DMS114 treated with DMSO at 0.1 percent for 48 hours (cell line): ENCODE measurements at regions not wholly inside any gene's neighbourhood (a gene's known extent, or its start where the extent isn't known, plus 50 kb on each side); places are given as distances from the start of the nearest gene placed in this dataset.

ENCODE experiments used
- DNase-seq: peaks from one replicate; lab custom pipeline; 2025; ENCODE audit not compliant: unreplicated experiment; lab: John Stamatoyannopoulos, UW

DNA sequence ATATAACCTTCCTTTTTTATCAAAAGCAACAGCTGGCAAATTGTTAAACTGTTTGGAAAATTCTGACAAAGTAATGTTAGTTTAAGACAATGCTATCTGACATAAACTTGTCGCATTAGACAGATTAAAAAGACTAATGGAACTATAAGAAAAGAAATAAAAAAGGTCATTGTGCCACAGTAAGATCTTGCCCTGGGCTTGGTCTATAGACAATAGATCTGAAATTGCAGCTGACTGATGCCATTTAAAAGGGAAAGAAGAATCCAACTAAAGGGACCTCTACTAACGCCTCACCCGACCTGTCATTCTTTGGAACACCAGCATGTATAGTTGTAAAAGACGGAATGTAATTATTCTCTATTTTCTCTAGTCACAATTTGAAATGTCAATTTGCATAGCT lies 644.4 kb upstream of the GRAMD2B start:
- no peak for DNase-seq

DNA sequence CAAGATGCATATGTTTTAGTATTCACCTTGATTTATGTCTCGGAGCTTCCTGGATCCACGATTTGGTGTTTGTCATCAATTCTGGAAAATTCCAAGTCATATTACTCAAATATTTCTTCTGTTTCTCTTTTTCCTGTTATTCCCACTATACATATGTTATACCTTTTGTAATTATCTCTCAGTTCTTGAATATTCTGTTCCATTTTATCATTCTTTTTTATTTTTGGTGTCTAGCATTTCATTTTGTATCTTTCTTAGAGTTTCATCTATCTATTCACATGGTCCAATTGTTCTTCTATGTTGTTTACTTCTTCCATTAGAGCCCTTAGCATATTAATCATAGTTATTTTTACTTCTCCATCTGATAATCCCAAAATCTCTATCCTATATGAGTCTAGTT lies 637.8 kb upstream of the GRAMD2B start:
- DNase-seq: no peak

DNA sequence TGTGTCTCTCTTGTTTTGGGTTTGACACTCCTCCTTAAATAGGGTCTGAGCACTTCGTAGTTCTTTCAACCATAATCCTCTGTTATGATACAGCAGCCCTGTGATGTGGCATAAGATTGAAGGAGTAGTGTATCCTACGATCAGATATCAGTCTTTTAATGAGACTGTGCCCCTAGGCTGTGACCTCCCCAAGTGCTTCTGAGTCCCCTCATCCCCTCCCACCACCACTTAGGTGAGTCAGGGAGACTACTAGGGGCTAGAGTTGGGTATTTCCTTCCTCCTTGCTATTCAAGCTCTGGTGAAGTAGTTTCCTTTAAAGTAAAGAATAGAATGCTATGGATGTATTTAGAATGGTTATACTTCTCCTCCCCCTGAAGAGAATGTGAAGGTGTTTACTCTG lies 637.2 kb upstream of the GRAMD2B start:
- DNase-seq: no peak

DNA sequence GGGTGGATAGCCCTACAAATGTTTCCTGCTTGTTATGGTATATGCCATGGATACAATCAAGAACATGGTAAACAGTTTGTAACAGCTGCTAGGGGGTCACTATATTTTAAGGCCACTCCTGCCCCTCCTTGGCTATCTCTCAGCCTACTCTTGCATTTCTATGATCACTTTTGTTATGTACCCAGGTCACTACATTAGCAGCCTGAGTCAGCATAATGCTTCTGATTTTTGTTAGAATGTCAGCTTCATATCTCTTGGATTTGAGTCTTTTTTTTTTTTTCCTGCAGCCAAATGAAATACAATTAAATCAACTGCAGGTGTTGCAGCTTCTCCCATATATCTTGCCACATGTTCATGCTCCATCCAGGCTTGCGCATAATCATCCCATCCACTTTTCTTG lies 629.7 kb upstream of the GRAMD2B start:
- no peak for DNase-seq

DNA sequence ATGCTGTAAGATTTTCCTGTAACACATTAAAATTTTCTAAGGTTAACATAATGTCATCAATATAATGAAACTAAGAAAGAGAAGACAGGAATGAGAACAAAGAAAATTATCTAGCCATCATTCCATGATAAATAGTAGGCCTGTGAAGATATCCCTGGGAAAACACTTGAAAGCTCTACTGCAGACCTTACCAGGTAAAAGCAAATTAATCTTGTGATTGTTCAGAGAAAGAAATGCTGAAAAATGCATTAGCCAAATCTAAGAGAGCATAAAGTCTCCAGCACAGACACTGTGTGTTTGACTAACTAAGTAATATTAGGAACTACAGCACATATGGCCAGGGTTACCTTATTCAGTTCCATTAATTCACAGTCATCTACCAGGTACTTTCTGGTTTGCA lies 628.3 kb upstream of the GRAMD2B start:
- no peak for DNase-seq

DNA sequence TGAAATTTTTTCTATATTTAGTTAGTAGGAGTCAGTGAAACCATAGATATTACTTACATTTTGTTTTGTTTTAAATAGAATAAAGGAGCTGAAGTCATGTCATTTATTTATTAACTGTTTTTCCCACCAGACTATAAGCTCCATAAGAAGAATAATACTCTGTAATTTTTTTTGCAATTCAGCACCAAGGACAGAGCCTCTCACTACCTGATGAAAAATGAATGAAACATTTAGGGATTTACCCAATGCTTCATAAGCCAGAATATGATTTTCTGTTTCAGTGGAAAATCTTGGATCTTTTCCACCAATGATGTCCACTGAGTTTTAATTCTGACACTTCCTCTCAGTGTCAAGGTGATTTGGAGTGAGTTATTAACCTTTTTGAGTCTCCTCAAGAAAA lies 624.9 kb upstream of the GRAMD2B start:
- no peak for DNase-seq

DNA sequence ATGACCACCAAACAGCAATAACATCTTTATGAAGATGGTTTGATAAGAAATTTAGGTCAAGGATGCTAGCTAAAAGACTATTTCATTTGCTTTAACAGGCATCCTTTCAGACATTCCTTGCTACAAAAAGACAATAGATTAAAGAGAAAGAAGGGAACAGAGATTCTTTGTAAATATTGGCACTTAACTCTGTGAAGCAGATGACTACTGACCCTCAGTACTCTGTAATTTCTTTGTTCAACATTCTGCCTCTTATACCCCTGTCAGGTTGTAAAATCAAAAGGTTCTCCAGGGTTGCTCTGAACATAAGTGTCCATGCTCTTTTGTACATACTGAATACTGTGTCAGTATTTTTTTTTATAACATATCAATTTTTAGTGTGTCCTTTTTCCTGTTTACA lies 610.6 kb upstream of the GRAMD2B start:
- DNase-seq: no peak

DNA sequence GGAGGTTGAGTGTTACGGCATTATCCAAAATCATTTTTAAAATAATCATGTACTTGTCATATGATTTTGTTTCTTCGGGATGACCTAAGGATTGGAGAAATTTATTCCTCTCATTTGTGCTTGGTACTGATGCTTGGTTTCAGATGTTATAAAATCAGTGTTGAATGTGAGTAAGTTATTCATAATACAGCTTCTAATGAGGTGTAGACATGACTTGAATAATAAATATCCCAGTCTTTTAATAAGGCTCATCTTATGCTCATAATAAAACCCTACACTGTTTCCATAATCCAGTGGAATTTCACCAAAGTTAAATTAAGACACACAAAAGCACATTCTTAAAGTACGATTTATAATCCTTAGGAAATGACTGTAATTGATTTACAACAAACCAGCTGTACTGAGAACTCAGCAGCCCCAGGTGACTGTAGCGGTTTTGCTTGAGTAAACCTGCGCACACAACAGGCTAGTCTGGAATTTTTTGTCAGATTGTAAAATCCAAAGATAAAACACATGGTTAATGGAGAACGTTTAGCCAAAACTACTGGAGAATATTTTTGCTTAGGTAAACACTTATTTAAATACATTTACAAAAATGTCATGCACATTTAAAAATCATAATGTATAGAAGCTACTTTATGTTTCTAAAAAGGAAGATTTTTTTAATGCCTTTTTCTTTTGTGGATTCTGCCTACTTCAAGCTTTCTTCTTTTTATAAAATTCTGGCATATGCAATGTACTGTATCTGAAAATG lies 609.8 kb upstream of the GRAMD2B start:
- no peak for DNase-seq

DNA sequence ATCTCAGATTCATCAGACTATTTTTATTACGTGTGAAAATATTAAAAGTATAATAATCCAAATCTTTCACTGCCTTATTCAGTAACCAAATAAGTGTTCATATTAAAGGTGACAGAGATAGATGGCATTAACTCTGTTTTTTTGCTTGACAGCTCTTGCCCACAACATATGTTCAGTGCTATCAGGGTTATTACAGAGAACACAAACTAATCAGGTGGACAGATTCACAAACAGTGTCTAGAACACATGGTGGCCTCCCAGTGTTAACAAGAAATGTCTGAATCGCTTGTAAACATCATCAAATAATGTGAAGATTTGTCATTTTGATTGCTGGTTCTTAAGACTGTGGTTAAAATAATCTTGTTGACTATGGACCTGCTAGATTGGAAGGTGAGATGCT lies 609.1 kb upstream of the GRAMD2B start:
- no peak for DNase-seq

DNA sequence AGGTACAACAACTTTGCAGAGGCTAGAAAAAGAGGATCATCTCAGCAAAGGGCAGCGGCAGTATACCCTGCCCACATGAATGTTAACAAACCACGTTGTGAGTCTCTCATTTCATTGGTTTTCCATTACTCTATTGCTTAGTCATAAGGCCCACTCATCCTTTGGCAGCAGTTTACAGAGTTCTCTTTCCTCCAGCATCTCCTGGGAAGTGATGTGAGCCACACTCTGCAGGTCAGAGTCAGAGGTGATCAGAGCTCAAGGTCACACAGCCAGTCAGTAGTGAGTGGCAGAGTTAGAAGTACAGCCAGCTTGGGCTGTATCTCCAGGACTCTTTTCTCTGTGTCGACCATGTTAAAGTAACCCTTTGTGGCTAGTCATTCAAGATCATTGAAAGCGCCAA lies 599.6 kb upstream of the GRAMD2B start:
- DNase-seq: no peak

DNA sequence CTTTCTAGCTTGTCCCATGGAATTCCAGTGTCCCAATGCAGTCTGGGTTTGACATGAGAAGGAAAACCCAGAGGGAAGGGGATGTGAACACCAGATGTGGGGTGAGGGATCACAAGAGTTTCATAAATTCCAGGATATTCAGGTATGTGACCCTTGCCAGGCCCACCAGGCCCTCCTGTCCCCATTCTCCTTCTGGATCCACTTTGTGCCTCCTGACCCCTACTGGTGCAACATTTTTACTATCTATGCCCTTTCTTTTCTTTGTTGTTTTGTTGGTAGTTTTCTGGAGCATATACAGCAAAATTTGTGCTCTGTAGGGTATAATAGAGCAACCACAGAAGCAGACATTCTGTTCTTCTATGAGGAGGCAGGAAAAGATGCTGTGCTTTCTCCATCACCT lies 597.0 kb upstream of the GRAMD2B start:
- no peak for DNase-seq

DNA sequence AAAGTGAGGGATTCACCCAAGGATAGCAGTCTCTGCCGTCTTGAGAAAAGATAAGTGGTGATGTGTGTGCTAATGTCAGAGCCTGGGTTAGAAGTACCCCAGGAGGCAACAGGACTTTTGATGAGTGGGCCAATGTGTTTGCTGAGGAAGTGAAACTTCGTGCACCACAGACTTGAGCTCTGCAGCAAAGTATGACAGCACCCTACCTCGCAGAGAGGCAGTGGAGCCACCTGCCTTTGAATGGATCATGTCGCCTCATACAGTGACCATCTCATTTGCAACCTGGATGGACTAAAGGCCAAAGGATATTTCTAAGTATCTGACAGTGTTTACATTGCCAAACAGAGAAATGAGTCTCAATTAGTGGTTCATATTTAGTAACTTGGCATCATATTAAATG lies 593.9 kb upstream of the GRAMD2B start:
- DNase-seq: no peak

DNA sequence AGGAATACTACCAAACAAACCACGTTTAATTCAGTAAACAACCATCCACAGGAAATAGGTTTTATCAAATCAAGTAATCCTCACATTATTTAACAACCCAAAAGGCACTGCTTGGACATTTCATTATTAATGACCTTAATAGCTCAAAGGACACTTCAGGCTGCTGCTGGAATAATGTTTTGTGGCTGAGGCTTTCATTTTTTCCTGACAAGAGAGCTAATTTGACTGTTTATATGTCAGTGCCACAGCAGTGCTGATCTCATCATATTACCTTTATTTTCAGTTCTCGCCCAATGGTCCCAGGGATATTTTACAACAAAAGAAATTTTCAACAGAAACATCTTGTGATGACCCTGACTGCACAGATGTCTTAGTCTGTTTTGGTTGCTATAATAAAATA lies 589.8 kb upstream of the GRAMD2B start:
- no peak for DNase-seq

DNA sequence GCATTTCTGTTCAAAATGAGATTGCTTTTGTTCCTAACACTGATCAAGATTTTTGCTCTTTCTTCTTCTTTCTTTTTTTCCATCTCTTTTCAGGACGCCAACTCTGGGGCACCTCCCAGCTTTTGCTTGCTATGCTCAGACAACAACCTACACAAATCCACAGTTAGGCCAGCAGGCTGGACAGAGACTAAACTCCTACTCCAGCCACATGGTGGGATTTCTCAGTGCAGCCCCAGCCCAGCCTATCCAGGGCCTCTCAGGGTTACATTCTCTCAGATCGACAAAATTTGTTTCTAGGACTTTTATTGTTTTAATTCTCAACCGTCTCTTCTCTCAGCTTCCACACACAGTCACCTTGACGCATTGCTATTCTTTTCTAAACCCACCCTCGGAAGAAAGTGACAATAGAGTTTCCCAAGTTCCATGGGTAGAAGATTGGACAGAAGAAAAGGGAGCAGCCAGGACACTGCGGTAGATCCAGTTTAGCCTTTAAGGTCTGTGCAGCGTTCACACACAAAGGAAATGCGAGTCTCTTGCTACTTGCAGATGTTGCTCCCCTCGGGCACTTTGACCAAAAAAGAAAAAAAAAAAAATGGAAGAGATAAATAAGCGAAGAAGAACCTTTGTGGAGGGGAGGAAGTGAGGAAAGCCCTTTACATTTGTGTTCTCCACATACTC lies 588.6 kb upstream of the GRAMD2B start:
- peak; percentile 47 for DNase-seq

DNA sequence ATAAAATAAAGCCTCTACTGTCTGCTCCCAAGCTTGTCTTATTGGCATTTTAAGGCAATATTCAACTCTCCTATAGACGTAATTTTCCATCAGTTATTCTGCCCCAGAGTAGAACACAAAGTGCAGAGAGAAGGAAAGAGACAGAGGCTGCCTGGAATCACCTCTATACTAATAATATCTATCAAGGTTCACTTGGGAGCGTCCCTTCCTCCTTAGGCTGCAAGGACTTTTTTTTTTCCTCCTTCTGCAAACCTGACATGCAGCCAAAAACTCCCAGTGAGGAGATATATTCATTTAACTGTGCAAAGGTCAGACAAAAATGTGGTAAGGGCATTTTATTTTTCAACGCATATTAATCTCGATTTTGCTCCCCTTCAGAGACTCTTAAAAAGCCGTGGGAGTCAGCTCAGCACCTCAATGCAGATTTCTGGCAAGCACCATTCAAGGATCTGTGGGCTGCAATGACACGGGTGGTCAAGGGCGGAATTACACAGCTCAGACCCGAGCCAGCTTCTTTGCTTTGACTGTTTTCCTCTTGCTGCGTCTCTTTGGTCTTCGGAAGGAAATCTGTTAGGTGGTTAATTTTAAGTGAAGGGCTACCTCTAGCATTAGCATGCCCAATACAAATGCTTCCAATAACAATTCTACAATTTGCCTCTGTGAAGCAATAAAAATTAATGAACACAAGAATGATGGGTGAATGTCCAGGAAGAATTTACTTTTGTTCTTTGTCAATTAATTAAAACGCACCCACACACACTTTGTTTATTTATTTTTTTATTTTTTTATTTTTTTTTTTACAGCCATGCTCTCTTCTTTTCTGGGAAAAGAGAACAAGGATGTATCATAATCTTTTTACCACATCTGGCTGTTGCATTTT lies 587.7 kb upstream of the GRAMD2B start:
- DNase-seq: peak; percentile 68

DNA sequence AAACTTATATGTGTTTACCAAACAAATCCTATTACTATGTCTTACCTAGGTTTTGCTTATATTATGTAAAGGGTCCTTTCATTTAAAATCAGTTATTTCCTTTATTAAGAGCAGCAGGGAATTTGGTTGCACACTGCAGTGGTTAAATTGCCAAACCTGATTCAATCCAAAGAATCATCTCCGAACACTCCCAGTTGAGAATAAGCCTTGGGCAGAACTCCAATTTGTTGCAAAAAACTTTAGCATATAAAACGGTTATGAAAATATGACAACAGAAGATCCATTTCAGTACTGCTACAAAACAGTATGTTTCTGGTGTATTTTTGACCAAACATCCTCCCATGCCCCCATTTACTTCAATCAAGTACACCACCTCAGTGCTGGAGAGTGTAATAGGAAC lies 587.0 kb upstream of the GRAMD2B start:
- DNase-seq: no peak

DNA sequence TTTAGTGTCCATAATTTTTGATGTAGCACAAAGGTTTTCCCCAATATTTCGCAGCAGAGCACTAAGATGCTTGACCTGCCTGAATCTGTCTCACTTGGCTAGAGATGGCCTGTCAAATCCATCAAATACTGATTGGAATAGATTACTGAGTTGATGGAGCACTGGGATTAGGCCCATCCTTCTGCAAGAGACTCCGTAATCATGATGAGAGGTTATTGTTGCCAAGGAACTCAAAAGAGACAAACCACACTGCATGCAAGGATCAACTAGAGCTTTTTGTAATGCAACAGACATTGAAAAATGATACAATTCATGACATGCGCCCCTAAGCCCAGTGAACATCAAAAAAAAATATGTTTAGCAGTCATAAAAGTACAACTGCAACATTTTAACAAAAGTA lies 585.3 kb upstream of the GRAMD2B start:
- peak; percentile 39 for DNase-seq

DNA sequence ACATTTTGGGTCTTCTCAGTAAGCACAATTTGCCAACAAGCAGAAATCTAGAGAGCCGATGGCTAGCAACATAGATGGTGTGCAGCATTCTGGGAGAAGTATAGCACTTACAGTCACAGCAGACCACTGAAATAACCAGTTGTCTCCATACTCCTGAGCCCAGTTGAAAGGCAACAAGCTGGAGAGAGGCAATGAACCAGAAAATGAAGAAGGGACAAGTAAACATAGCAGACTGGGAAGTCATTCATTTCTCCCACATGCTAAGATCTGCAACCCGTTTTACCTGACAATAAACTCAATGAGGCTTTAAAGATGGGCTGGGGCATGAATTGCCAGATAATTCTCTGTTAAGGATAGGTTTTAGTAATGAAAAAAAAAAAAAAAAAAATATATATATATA lies 575.6 kb upstream of the GRAMD2B start:
- DNase-seq: no peak

DNA sequence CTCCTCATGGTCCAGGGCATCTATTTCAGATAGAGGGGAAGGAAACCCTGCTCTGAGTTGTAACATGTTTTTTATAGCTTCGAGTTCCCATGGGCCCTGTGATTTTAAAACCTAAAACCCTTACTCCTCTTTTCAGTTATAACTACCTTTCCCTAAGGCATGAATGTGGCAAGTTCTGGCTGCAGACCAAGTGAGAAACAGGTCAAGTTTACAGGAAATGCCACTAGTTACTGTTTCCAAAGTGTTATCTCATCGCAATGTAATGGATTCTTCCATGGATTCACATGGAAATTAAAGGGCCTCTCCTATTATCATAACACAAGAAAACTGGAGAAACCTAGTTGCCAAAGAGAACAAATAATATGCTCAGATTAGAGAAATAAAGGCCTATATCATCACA lies 574.5 kb upstream of the GRAMD2B start:
- no peak for DNase-seq

DNA sequence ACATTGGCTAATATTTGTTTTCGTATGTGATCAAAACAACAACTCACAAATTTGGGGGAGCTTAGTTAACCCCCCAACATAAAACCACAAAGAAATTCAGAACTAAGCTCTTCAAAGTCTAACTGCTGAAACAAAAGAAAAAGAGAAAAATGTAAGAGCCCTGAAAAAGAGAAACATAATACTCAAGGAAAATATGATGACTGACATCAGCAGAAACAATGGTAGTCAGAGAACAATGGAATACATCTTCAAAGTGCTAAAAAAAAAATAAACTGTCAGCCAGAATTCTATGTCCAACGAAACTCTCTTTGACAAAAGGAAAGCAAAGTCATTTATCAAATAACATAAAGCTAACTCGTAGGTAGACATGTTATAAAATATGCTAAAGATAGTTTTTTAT lies 566.3 kb upstream of the GRAMD2B start:
- DNase-seq: no peak

DNA sequence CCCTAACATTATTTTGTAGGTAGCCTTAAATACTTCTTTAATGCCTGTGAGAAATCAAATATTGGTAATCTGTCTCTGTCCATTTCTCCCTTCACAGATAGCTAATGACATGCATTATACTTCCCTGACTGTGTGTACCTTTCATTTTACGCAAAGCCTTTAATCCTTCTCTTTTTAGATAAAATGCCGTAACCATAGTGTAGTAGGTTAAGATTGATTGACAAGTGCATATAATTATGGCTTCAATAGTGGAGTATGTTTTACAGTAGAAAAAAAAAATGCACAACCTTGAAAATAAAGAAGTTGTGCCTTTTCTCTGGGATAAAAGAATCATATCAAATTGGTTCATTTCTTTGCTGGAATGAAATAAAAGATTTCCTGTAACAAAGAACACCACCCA lies 559.6 kb upstream of the GRAMD2B start:
- no peak for DNase-seq
